RWPE2 (cell line): ENCODE measurements at regions not wholly inside any gene's neighbourhood (a gene's known extent, or its start where the extent isn't known, plus 50 kb on each side); places are given as distances from the start of the nearest gene placed in this dataset.

Source experiments
- ATAC-seq: fragments of 200-7000 bp; cut with Tn5 transposase; 3 replicates; pipeline ENCODE4 v1.9.1; 2021; ENCODE audit warnings: low read depth
- DNase-seq: peaks from one replicate; pipeline ENCODE4 v3.0.0-alpha.2; 2020; ENCODE audit warnings: low spot score
- H3K27ac ChIP-seq: fragments of 450-650 bp; 2 replicates; pipeline ENCODE4 v1.5.1; 2017; ENCODE audit warnings: mild to moderate bottlenecking; ENCODE audit not compliant: poor library complexity, severe bottlenecking
- H3K27me3 ChIP-seq: fragments of 250-450 bp; sonication (Bioruptor Pico); 2 replicates; pipeline ENCODE4 v1.5.1; 2021; ENCODE audit warnings: mild to moderate bottlenecking, moderate library complexity; ENCODE audit not compliant: insufficient read depth, poor library complexity, severe bottlenecking
- H3K36me3 ChIP-seq: fragments of 250-450 bp; sonication (Bioruptor Pico); 2 replicates; pipeline ENCODE4 v1.5.1; 2020; ENCODE audit warnings: low read depth, mild to moderate bottlenecking, moderate library complexity
- H3K4me1 ChIP-seq: fragments of 250-450 bp; sonication (Bioruptor Pico); 2 replicates; pipeline ENCODE4 v1.5.1; 2021; ENCODE audit warnings: mild to moderate bottlenecking, moderate library complexity; ENCODE audit not compliant: insufficient read depth, poor library complexity, severe bottlenecking
- H3K4me3 ChIP-seq: fragments of 250-450 bp; sonication (Bioruptor Pico); 2 replicates; pipeline ENCODE4 v1.5.1; 2021; ENCODE audit warnings: mild to moderate bottlenecking, moderate library complexity; ENCODE audit not compliant: severe bottlenecking
- H3K9me3 ChIP-seq: fragments of 250-450 bp; sonication (Bioruptor Pico); 2 replicates; pipeline ENCODE4 v1.5.1; 2021; ENCODE audit warnings: mild to moderate bottlenecking, moderate library complexity; ENCODE audit not compliant: severe bottlenecking
- TF ChIP-seq, protein P1 (sequence below): fragments of 450-650 bp; IDR thresholded peaks from one replicate; pipeline ENCODE4 v1.5.1; 2017; ENCODE audit warnings: mild to moderate bottlenecking, moderate library complexity; ENCODE audit not compliant: poor library complexity, severe bottlenecking

DNA sequence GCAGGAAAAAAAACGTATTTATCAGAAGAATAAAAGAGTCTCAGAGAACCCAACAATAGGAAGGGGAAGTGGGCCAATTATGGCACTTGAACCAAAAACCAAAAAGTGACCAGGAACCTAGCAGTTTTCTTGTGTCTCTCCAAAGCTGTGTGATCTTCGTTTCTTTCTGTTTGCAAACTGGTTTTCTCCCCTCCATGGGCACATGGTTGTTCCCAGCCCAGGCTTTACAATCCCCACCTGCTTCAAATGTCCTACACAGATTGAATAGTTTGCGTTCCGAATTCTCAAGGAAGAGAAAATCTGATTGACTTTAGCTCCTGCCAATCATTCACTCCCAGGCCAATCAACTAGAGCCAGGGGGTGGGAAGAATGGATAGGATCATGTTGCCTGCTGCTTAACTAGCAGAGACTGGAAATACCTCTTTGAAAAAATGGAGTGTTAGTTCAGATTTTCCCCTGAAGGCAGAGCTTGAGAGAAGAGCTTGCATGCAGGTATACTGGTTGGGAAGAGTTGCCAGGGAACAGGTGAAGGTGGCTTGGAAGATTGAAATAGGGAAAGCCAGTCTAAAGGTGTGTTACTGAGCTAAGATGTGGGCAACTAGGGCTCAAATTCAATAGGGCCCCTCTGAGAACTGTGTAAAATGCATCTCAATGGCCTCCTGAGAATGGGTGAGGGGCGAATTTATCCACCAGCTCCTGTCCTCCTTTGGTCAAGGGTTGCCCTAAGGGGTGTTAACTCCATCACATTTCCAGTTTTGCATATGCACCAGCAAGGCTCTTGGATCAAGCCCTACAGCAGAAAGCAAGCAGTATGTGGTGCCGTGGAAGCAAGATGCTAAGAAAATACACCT is 106.4 kb upstream of the SRRM4 start:
- peaks cover 2% of the 10 kb centered on the region for H3K9me3 ChIP-seq
- TF ChIP-seq, protein P1, sequence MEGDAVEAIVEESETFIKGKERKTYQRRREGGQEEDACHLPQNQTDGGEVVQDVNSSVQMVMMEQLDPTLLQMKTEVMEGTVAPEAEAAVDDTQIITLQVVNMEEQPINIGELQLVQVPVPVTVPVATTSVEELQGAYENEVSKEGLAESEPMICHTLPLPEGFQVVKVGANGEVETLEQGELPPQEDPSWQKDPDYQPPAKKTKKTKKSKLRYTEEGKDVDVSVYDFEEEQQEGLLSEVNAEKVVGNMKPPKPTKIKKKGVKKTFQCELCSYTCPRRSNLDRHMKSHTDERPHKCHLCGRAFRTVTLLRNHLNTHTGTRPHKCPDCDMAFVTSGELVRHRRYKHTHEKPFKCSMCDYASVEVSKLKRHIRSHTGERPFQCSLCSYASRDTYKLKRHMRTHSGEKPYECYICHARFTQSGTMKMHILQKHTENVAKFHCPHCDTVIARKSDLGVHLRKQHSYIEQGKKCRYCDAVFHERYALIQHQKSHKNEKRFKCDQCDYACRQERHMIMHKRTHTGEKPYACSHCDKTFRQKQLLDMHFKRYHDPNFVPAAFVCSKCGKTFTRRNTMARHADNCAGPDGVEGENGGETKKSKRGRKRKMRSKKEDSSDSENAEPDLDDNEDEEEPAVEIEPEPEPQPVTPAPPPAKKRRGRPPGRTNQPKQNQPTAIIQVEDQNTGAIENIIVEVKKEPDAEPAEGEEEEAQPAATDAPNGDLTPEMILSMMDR: no peak
- H3K27me3 ChIP-seq: no peaks in the 10 kb centered on the region
- H3K27ac ChIP-seq: no peak overlapping the region
- ATAC-seq (no peak), DNase-seq (no peak)
- H3K4me3 ChIP-seq: no peak overlapping the region
- no peaks in the 10 kb centered on the region for H3K36me3 ChIP-seq
- no peaks in the 10 kb centered on the region for H3K4me1 ChIP-seq

DNA sequence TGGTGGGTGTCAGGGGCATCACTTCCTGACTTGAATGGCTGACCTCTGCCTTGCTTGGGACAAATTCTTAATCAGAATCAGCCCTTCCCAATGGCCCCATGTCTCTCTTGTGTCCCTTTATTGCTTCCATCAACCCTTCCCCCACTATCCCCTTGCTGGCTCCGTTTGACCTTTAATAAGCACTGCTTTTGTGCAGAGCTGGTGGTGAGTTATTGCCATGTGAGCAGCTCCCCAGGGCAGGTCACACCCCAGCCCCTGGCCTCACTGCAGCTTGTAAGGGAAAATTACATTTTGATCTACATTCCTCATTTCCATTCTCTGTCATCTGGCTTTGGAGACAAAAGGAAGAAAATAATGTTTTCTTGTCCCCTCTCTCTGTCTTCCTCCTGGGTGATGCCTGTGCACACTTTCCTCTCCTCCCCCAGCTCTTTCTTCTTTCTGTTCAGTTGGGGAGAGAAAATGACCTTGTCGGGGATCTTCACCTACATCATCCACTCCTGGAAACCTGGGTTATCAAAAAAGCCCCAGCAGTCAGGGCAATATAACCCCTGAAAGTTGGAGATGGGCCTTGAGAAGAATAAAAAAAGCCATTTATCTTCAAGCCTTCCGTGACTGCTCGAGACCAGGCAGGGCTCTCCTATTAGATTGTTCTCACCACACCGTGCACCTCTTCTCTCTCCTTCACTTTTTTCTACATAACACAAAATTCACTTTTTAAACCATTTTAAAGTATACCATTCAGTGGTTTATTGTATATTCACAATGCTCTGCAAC is 100.4 kb upstream of the SRRM4 start:
- ATAC-seq: no peak
- Histone ChIP-seq H3K4me3 (no peak overlapping the region), H3K27me3 (no peaks in the 10 kb centered on the region), H3K9me3 (peaks cover 2% of the 10 kb centered on the region), H3K27ac (no peak overlapping the region), H3K4me1 (no peaks in the 10 kb centered on the region), H3K36me3 (no peaks in the 10 kb centered on the region)
- TF ChIP-seq, protein P1: no peak
- no peak for DNase-seq

DNA sequence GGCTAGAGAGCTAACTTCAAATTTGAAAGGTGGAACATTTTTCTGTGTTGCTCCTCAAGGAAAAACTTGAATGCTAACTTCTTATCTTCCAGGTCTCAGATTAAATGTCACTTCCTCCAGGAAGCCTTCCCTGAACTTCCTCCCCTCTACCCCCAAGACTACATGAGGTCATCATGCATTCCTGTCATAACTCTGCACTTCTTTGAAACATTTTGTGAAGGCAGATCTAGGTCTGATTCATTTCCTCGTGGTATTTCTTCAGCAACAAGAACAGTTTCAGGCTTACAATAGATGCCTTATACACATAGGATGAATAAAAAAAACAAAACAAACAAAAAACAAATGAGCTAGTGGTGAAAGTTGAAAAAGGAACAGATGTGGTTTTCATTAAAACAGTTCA is 97.1 kb upstream of the SRRM4 start:
- H3K4me1 ChIP-seq: no peaks in the 10 kb centered on the region
- H3K4me3 ChIP-seq: no peak overlapping the region
- DNase-seq (no peak), ATAC-seq (no peak)
- TF ChIP-seq, protein P1: no peak
- no peaks in the 10 kb centered on the region for H3K27me3 ChIP-seq
- H3K36me3 ChIP-seq: no peaks in the 10 kb centered on the region
- peaks cover 2% of the 10 kb centered on the region for H3K9me3 ChIP-seq
- no peak overlapping the region for H3K27ac ChIP-seq

DNA sequence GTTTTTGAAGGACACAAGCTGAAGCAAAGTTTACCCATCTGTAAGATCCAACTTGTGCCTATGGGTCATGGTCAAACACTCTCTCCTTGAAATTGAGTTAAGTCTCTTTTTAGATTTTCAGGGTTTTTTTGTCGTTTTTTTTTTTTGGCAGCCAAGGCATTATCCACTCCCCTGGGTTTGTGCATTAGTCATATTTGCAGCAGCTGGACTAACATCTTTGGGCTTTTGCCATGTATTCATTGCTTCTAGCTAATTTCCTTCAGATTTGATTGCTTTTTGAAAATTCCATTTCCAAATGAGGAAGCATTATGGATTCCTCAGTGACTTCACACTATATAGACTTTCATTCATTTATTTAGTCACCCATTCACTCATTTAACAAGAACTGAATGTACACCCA is 80.3 kb upstream of the SRRM4 start:
- no peaks in the 10 kb centered on the region for H3K4me1 ChIP-seq
- ATAC-seq (no peak), DNase-seq (no peak)
- H3K36me3 ChIP-seq: no peaks in the 10 kb centered on the region
- no peak overlapping the region for H3K4me3 ChIP-seq
- H3K27ac ChIP-seq: no peak overlapping the region
- no peaks in the 10 kb centered on the region for H3K9me3 ChIP-seq
- TF ChIP-seq, protein P1: no peak
- H3K27me3 ChIP-seq: no peaks in the 10 kb centered on the region
